BJ (cell line): ENCODE measurements at regions not wholly inside any gene's neighbourhood (a gene's known extent, or its start where the extent isn't known, plus 50 kb on each side); places are given as distances from the start of the nearest gene placed in this dataset.

ENCODE experiments used
- CTCF ChIA-PET: fragments of 350-600 bp; formaldehyde crosslinking; extraction: SDS; loops from one replicate; lab custom pipeline; 2021; ENCODE audit warnings: antibody characterized with exemption, inconsistent platforms; lab: Yijun Ruan, JAX
- POLR2A ChIA-PET: fragments of 300-600 bp; sonication (Branson Sonifier 250); formaldehyde crosslinking; extraction: SDS; loops from one replicate; lab custom pipeline; 2021; ENCODE audit warnings: antibody characterized with exemption; lab: Charles Lee
- DNase-seq: peaks from one replicate; pipeline ENCODE4 v3.0.0-alpha.2; 2011; ENCODE audit warnings: low read depth
- H3K27me3 ChIP-seq: 2 replicates; pipeline ENCODE4 v1.6.0; 2011; ENCODE audit warnings: low read length; ENCODE audit not compliant: control insufficient read depth, insufficient read depth
- H3K36me3 ChIP-seq: 2 replicates; pipeline ENCODE4 v1.5.1; 2011; ENCODE audit warnings: low read length; ENCODE audit not compliant: control insufficient read depth, insufficient read depth
- H3K4me3 ChIP-seq: 2 replicates; pipeline ENCODE4 v1.5.1; 2011; ENCODE audit warnings: low read depth, mild to moderate bottlenecking, control low read depth, low read length
- TF ChIP-seq, protein P1 (sequence below): IDR thresholded peaks from 2 replicates; pipeline ENCODE4 v1.5.1; 2011; ENCODE audit warnings: low read depth, mild to moderate bottlenecking, control low read depth, inconsistent platforms, low read length, moderate library complexity; ENCODE audit not compliant: insufficient read depth

- Histone ChIP-seq H3K27me3 (no peaks in the 10 kb centered on the region), H3K4me3 (no peak overlapping the region), H3K36me3 (no peaks in the 10 kb centered on the region)
- CTCF ChIA-PET, result no interaction called here
- POLR2A ChIA-PET, result no interaction called here
- DNase-seq, result no peak
- TF ChIP-seq, protein P1, sequence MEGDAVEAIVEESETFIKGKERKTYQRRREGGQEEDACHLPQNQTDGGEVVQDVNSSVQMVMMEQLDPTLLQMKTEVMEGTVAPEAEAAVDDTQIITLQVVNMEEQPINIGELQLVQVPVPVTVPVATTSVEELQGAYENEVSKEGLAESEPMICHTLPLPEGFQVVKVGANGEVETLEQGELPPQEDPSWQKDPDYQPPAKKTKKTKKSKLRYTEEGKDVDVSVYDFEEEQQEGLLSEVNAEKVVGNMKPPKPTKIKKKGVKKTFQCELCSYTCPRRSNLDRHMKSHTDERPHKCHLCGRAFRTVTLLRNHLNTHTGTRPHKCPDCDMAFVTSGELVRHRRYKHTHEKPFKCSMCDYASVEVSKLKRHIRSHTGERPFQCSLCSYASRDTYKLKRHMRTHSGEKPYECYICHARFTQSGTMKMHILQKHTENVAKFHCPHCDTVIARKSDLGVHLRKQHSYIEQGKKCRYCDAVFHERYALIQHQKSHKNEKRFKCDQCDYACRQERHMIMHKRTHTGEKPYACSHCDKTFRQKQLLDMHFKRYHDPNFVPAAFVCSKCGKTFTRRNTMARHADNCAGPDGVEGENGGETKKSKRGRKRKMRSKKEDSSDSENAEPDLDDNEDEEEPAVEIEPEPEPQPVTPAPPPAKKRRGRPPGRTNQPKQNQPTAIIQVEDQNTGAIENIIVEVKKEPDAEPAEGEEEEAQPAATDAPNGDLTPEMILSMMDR, result no peak
Measured at GRCh38 chr5:61924251-61924650, 381.8 kb upstream of the KIF2A start.

GRCh38 chr5:61926911-61927310 is 379.1 kb upstream of the KIF2A start:
- Histone ChIP-seq H3K27me3 (no peaks in the 10 kb centered on the region), H3K36me3 (no peaks in the 10 kb centered on the region), H3K4me3 (no peak overlapping the region)
- DNase-seq, result no peak
- ChIA-PET CTCF (no interaction called here), POLR2A (no interaction called here)
- TF ChIP-seq, protein P1, result no peak

GRCh38 chr5:61931236-61931635 is 374.8 kb upstream of the KIF2A start:
- POLR2A ChIA-PET, result no interaction called here

GRCh38 chr5:61933787-61934626 is 372.0 kb upstream of the KIF2A start:
- H3K4me3 ChIP-seq, result no peak overlapping the region
- TF ChIP-seq, protein P1, result peak; percentile 58
- CTCF ChIA-PET, result interaction anchor here (1.0 to 2.6 kb wide), 4 partner anchors 9 to 976 kb away, joined by 3 to 7 read pairs (median 5); no protein-coding TSS in a partner anchor
- no peak for DNase-seq
- POLR2A ChIA-PET, result no interaction called here
- no peaks in the 10 kb centered on the region for H3K36me3 ChIP-seq
- H3K27me3 ChIP-seq, result no peaks in the 10 kb centered on the region

More at GRCh38 chr5:61931236-61931635, 374.8 kb upstream of the KIF2A start:
- Histone ChIP-seq H3K4me3 (no peak overlapping the region), H3K27me3 (no peaks in the 10 kb centered on the region), H3K36me3 (no peaks in the 10 kb centered on the region)
- CTCF ChIA-PET, result no interaction called here
- DNase-seq, result no peak
- TF ChIP-seq, protein P1, result no peak

- TF ChIP-seq, protein P1, result no peak
- Histone ChIP-seq H3K4me3 (no peak overlapping the region), H3K36me3 (no peaks in the 10 kb centered on the region), H3K27me3 (no peaks in the 10 kb centered on the region)
- ChIA-PET POLR2A (no interaction called here), CTCF (no interaction called here)
- DNase-seq, result no peak
Measured at GRCh38 chr5:61941637-61942036, 364.4 kb upstream of the KIF2A start.
